ENCODE measurements at regions not wholly inside any gene's neighbourhood (a gene's known extent, or its start where the extent isn't known, plus 50 kb on each side); places are given as distances from the start of the nearest gene placed in this dataset.

GRCh38 chr6:80544555-80544954 lies 438.1 kb downstream of the BCKDHB start:
- H3K27ac ChIP-seq (ENCODE audit: low read depth in 2 of 2, low read length in 1 of 2) = no peak overlapping the region
- CTCF ChIA-PET = interaction anchor here (1.1 kb wide), 1 partner anchor 22 kb away, joined by 3 read pairs; no protein-coding TSS in a partner anchor
- TF ChIP-seq FOXM1 (IDR thresholded peaks at IDR 0.05; ENCODE audit: low read depth) (no peak), RCOR1 (IDR thresholded peaks at IDR 0.05; ENCODE audit: low read length) (no peak), POLR2AphosphoS5 (IDR thresholded peaks at IDR 0.05; ENCODE audit: low read depth, low read length) (no peak), FOSL2 (IDR thresholded peaks at IDR 0.05; ENCODE audit: borderline replicate concordance, low read depth) (no peak), JUND (IDR thresholded peaks at IDR 0.05) (no peak), USF2 (IDR thresholded peaks at IDR 0.05; ENCODE audit: borderline replicate concordance, low read depth, low read length) (no peak), CHD2 (IDR thresholded peaks at IDR 0.05; ENCODE audit: low read length, partially characterized antibody) (no peak), ELF1 (IDR thresholded peaks at IDR 0.05) (no peak), MEF2A (IDR thresholded peaks at IDR 0.05; ENCODE audit: borderline replicate concordance, low read depth) (no peak), TAF1 (IDR thresholded peaks at IDR 0.05; ENCODE audit: borderline replicate concordance, low read depth, low read length) (no peak), NFIC (IDR thresholded peaks at IDR 0.05; ENCODE audit: borderline replicate concordance) (no peak), RAD21 (IDR thresholded peaks at IDR 0.05; ENCODE audit: low read length) (no peak), SMC3 (IDR thresholded peaks at IDR 0.05; ENCODE audit: low read depth, low read length) (no peak), REST (IDR thresholded peaks at IDR 0.05; ENCODE audit: low read depth, low read length) (no peak), EZH2phosphoT487 (IDR thresholded peaks at IDR 0.05; ENCODE audit: borderline replicate concordance, low read depth) (no peak)
- H3K9me2 ChIP-seq = no peaks in the 10 kb centered on the region
- POLR2A ChIA-PET = no interaction called here
- no peaks in the 10 kb centered on the region for H3K9me3 ChIP-seq
- no peaks in the 10 kb centered on the region for H3K27me3 ChIP-seq (ENCODE audit: insufficient read depth)
- H2AFZ ChIP-seq (ENCODE audit: low read depth) = 0 out of 2 replicates have a peak overlapping the region, but pooled peaks have one; percentile 37
- H3K4me3 ChIP-seq (ENCODE audit: low read depth in 2 of 2, low read length in 1 of 2) = no peak overlapping the region
- DNase-seq = no peak
- H3K36me3 ChIP-seq (replicated peaks in 1 of 2; ENCODE audit: control insufficient read depth in 1 of 2, insufficient read depth in 2 of 2, low read length in 1 of 2) = no peaks in the 10 kb centered on the region
- H3K79me2 ChIP-seq (ENCODE audit: insufficient read depth) = no peaks in the 10 kb centered on the region
- H3K4me1 ChIP-seq (ENCODE audit: control insufficient read depth in 1 of 2, insufficient read depth in 2 of 2, low read depth in 1 of 2, low read length in 1 of 2) = peaks cover 0 to 21% of the 10 kb centered on the region in 2 experiments; a peak in 1 of 4 replicates
- no peak overlapping the region for H3K4me2 ChIP-seq
- H4K20me1 ChIP-seq (ENCODE audit: insufficient read depth) = no peaks in the 10 kb centered on the region
- H3F3A ChIP-seq (replicated peaks; ENCODE audit: insufficient read depth) = peaks cover 33% of the 10 kb centered on the region
- H3K9ac ChIP-seq = no peak overlapping the region
